NCI-H510A treated with DMSO at 0.1 percent for 48 hours (cell line): ENCODE measurements at regions not wholly inside any gene's neighbourhood (a gene's known extent, or its start where the extent isn't known, plus 50 kb on each side); places are given as distances from the start of the nearest gene placed in this dataset.
"Not testable (repeated sequence)": the region's sequence is repeated elsewhere in the genome, so short reads cannot be mapped to it uniquely, and the experiment has no call there.

ENCODE experiments used
- DNase-seq: peaks from one replicate; lab custom pipeline; 2025; lab: John Stamatoyannopoulos, UW

GRCh38 chr20:5390720-5391119 is 74.0 kb upstream of the PROKR2 start:
- DNase-seq: no peak

DNA sequence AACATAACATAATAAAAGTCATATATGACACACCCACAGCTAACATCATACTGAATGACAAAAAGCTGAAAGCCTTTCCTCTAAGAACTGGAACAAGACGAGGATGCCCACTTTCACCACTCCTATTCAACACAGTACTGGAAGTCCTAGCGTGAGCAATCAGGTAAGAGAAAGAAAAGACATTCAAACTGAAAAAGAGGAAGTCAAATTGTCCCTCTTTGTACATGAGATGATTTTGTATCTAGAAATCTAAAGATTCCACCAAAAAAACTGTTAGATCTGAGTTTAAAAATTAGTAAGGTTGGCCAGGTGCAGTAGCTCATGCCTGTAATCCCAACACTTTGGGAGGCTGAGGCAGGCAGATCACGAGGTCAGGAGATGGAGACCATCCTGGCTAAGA is 70.1 kb upstream of the PROKR2 start:
- DNase-seq: not testable (repeated sequence)

- DNase-seq: not testable (repeated sequence)
Observed at GRCh38 chr20:5381527-5381926, 64.8 kb upstream of the PROKR2 start.

- DNase-seq: no peak
Observed at GRCh38 chr20:5377484-5377883, 60.7 kb upstream of the PROKR2 start.

DNA sequence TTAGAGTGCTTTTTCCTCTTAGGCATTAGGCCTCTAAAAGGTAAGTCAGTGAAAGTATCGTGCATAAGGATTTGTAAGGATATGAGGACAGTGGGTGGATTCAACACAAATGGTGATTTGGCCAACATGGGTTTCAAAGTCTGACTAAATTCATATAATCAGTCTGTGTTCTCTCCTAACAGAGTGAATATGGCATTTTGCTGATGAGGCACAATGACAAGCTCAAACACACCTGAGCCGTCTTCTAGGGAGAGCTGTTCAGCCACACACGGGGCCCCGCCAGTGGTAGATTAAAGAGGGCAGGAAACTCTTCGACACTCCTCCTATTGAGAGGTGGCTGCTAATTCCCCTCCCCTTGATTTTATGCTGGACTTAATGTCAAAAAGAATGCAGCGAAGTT is 59.5 kb upstream of the PROKR2 start:
- no peak for DNase-seq

- no peak for DNase-seq
Observed at GRCh38 chr20:5374171-5374570, 57.4 kb upstream of the PROKR2 start.

GRCh38 chr20:5372371-5372770 is 55.6 kb upstream of the PROKR2 start:
- DNase-seq: no peak

DNA sequence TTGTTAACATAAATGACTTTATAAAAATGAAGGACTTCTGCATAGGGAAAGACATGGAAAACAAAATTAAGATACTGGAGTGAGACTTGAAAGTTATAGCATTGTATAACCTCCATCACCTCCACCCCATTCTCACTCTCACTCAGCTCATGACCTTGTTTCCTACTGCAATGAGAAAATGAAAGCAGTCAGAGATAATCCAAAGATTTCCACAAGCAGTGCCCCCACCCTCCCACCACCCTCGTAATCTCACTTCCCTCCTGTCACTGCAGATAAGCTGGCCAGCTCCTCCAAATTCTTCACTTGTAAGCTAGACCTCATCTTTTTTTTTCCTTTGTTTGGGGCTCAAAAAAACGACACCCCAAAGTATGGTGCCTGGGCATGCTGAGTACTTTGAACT is 52.9 kb upstream of the PROKR2 start:
- no peak for DNase-seq
